CD4-positive, alpha-beta memory T cell (primary cell): ENCODE measurements at regions not wholly inside any gene's neighbourhood (a gene's known extent, or its start where the extent isn't known, plus 50 kb on each side); places are given as distances from the start of the nearest gene placed in this dataset.

Experiments
- CTCF ChIA-PET: fragments of 350-600 bp; sonication (Branson Sonifier 250); formaldehyde crosslinking; loops from one replicate; lab custom pipeline; 2021; ENCODE audit warnings: inconsistent platforms; ENCODE audit not compliant: partially characterized antibody; lab: Charles Lee
- POLR2A ChIA-PET: fragments of 350-600 bp; sonication (Branson Sonifier 250); formaldehyde crosslinking; loops from one replicate; lab custom pipeline; 2021; ENCODE audit not compliant: partially characterized antibody; lab: Charles Lee
- DNase-seq, 5 donors: peaks; one replicate each; pipeline versions ENCODE4 v3.0.0 to v3.0.0-alpha.2; 2020 to 2022; ENCODE audit warnings: mixed read lengths in 1 of 5
- H3K27ac ChIP-seq: one replicate; pipeline ENCODE4 v1.7.0; 2013; ENCODE audit warnings: low read depth, low read length
- H3K27me3 ChIP-seq: 2 replicates; pipeline ENCODE4 v1.7.0; 2013; ENCODE audit warnings: mild to moderate bottlenecking, low read length, moderate library complexity; ENCODE audit not compliant: insufficient read depth
- H3K36me3 ChIP-seq: 2 replicates; pipeline ENCODE4 v1.7.0; 2013; ENCODE audit warnings: mild to moderate bottlenecking, low read length, moderate library complexity; ENCODE audit not compliant: insufficient read depth
- H3K4me1 ChIP-seq: 2 replicates; pipeline ENCODE4 v1.7.0; 2013; ENCODE audit warnings: mild to moderate bottlenecking, low read length, moderate library complexity; ENCODE audit not compliant: insufficient read depth
- H3K4me3 ChIP-seq, 2 donors: one replicate each; pipeline ENCODE4 v1.7.0; 2013; ENCODE audit warnings: low read length in 2 of 2, mild to moderate bottlenecking in 1 of 2
- H3K9me3 ChIP-seq, 2 donors: one replicate each; pipeline ENCODE4 v1.7.0; 2013; ENCODE audit warnings: low read length in 2 of 2, control low read depth in 1 of 2; ENCODE audit not compliant: control insufficient read depth in 1 of 2
- H3K27ac Mint-ChIP-seq, 7 donors: one replicate each; pipeline ENCODE4 v1.8.0; 2020 to 2021; ENCODE audit warnings: mixed read lengths in 7 of 7, mild to moderate bottlenecking in 6 of 7, inconsistent platforms in 3 of 7, moderate library complexity in 3 of 7
- H3K27me3 Mint-ChIP-seq, 2 donors: one replicate each; pipeline ENCODE4 v1.8.0; 2020 to 2021; ENCODE audit warnings: mixed read lengths in 2 of 2
- H3K36me3 Mint-ChIP-seq, 2 donors: one replicate each; pipeline ENCODE4 v1.8.0; 2020 to 2021; ENCODE audit warnings: mixed read lengths in 2 of 2, inconsistent platforms in 1 of 2, mild to moderate bottlenecking in 1 of 2
- H3K4me1 Mint-ChIP-seq, 4 donors: one replicate each; pipeline ENCODE4 v1.8.0; 2020 to 2021; ENCODE audit warnings: mixed read lengths in 4 of 4, mild to moderate bottlenecking in 1 of 4
- H3K4me3 Mint-ChIP-seq, 8 donors: one replicate each; pipeline ENCODE4 v1.8.0; 2020 to 2021; ENCODE audit warnings: mixed read lengths in 8 of 8, mild to moderate bottlenecking in 7 of 8, moderate library complexity in 6 of 8, inconsistent platforms in 3 of 8
- H3K9me3 Mint-ChIP-seq, 8 donors: one replicate each; pipeline ENCODE4 v1.8.0; 2020 to 2021; ENCODE audit warnings: mixed read lengths in 8 of 8, mild to moderate bottlenecking in 5 of 8, inconsistent platforms in 3 of 8, moderate library complexity in 1 of 8
- intact Hi-C: fragments of 100-400 bp; cut with micrococcal nuclease; formaldehyde crosslinking; loops from one replicate; pipeline ENCODE4 v1.15.1; 2023

DNA sequence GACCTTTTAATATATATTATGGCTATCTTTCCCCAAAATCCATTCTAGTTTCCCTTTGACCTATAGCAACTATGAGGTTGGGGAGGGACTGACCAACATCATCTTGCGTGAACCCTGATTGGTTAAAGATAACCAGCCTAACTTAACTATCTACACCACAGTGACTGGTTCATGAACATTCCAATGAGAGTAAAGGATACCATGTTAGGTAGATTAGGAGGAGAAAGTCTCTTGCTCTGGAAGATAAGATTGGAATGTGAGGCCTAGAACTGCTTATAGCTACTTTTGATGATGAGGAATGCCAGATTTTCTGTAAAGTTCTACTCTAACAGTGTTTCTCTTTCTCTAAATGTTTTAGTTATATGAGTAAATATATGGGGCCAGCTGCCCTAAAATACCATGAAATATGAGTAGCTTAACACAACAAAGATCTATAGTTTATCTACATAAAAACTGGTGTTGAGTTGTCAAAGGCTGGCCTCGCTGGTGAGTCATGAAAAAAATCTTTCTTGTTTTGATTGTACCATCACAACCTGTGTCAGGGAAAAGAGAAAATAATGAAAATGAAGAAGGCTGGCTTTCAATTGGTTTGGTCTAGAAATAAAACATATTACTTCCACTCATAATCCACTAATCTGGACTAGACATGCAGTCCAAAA lies 481.4 kb downstream of the NSUN3 start:
- H3K4me1 Mint-ChIP-seq: no peaks in the 10 kb centered on the region
- Histone ChIP-seq H3K4me1 (no peaks in the 10 kb centered on the region), H3K4me3 (no peak overlapping the region), H3K36me3 (no peaks in the 10 kb centered on the region), H3K9me3 (no peaks in the 10 kb centered on the region), H3K27ac (no peak overlapping the region), H3K27me3 (no peaks in the 10 kb centered on the region)
- H3K27me3 Mint-ChIP-seq: no peaks in the 10 kb centered on the region
- H3K36me3 Mint-ChIP-seq: no peaks in the 10 kb centered on the region
- DNase-seq: no peak
- ChIA-PET POLR2A (no interaction called here), CTCF (no interaction called here)
- H3K4me3 Mint-ChIP-seq: no peak overlapping the region
- no peak overlapping the region for H3K27ac Mint-ChIP-seq
- intact Hi-C loops: no loop called here
- H3K9me3 Mint-ChIP-seq: peaks cover 3 to 12% (median 6%) of the 10 kb centered on the region in 8 donors

DNA sequence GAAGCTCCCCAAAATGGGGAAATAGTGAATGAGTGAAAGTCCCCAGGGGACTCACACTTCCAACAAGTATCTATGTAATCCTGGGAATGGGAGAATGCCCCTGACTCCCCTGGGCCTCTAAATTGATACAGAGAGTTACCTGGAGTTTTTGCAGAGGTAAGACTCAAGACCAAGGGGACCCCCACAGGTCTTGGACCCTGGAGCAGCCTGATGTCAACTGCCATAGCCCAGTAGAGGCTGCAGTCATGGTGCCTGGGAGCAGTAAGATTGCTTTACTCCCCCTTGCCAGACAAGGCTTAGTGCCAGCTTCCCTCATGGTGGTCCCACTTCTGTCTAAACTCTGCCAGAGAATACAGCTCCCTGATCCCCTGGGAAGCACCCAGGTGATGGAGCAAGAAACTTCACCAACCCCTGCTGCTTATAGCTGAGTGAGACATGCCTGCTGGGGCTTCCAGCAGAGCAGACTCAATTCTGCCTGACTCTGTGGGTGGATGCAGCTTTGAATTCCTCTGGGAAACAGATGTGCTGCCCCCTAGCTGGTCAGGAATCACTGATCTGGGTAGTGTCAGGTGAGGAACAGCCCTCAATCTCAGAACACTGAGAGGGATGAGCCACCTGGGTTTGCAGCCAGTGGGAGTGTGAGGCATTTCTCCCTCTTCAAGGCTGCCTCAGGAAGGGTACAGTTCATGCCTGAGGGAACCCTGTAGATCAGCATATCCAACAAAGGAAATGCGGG lies 485.9 kb downstream of the NSUN3 start:
- DNase-seq: no peak
- Histone ChIP-seq H3K36me3 (no peaks in the 10 kb centered on the region), H3K4me3 (no peak overlapping the region), H3K27ac (no peak overlapping the region), H3K4me1 (no peaks in the 10 kb centered on the region), H3K27me3 (no peaks in the 10 kb centered on the region), H3K9me3 (no peaks in the 10 kb centered on the region)
- ChIA-PET POLR2A (no interaction called here), CTCF (no interaction called here)
- no peak overlapping the region for H3K27ac Mint-ChIP-seq
- H3K4me3 Mint-ChIP-seq: no peak overlapping the region
- H3K9me3 Mint-ChIP-seq: peaks cover 7 to 40% (median 23%) of the 10 kb centered on the region in 8 donors
- intact Hi-C loops: no loop called here
- H3K4me1 Mint-ChIP-seq: no peaks in the 10 kb centered on the region
- no peaks in the 10 kb centered on the region for H3K27me3 Mint-ChIP-seq
- no peaks in the 10 kb centered on the region for H3K36me3 Mint-ChIP-seq

DNA sequence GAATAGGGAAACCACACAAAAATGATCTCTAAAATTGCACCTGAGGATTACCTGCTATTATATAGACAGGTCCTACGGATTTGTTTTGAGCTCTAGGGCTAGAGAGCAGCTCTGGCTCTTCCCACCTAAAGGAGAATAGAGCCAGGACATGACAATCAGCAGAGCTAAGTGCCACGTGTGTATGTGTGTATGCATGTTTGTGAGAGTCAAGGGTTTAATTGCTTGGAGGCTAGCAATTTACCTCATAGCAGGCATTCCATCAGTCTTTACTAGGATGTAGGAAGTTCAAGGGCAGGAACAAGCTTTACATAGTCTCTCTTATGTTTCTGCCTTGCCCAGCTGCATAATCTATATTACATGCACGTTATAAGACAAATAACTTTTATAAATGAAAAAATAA lies 498.2 kb downstream of the NSUN3 start:
- Mint-ChIP-seq H3K27ac (no peak overlapping the region), H3K4me3 (no peak overlapping the region), H3K9me3 (peaks cover 0 to 11% (median 2%) of the 10 kb centered on the region in 8 donors), H3K36me3 (no peaks in the 10 kb centered on the region), H3K27me3 (no peaks in the 10 kb centered on the region), H3K4me1 (no peaks in the 10 kb centered on the region)
- no peaks in the 10 kb centered on the region for H3K4me1 ChIP-seq
- no peaks in the 10 kb centered on the region for H3K27me3 ChIP-seq
- H3K36me3 ChIP-seq: no peaks in the 10 kb centered on the region
- H3K27ac ChIP-seq: no peak overlapping the region
- ChIA-PET CTCF (no interaction called here), POLR2A (no interaction called here)
- no peaks in the 10 kb centered on the region for H3K9me3 ChIP-seq
- H3K4me3 ChIP-seq: no peak overlapping the region
- intact Hi-C loops: no loop called here
- DNase-seq: no peak

DNA sequence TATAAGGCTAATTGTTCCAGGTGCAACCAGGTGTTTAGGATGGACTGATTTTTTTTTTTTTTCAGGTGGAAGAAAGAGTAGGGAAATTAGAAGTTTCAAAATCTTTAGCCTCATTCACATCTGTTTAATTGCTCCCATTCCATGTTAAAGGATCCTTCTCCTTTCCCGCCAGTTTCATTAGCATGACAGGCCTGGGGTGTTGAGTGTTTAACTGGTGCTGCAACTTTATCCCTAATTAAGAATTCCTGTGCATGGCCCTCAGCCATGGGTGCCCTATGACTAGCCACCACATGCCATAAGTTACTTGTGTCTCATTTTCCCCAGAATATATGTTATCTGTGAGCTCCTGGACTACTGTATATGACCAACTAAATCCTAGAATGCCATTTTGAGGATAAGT lies 501.4 kb downstream of the NSUN3 start:
- H3K9me3 ChIP-seq: no peaks in the 10 kb centered on the region
- POLR2A ChIA-PET: no interaction called here
- H3K36me3 Mint-ChIP-seq: no peaks in the 10 kb centered on the region
- no peak overlapping the region for H3K4me3 ChIP-seq
- H3K9me3 Mint-ChIP-seq: peaks cover 0 to 9% (median 2%) of the 10 kb centered on the region in 8 donors
- H3K27me3 Mint-ChIP-seq: no peaks in the 10 kb centered on the region
- no peaks in the 10 kb centered on the region for H3K36me3 ChIP-seq
- intact Hi-C loops: no loop called here
- CTCF ChIA-PET: no interaction called here
- no peak overlapping the region for H3K27ac ChIP-seq
- H3K27me3 ChIP-seq: no peaks in the 10 kb centered on the region
- H3K4me1 ChIP-seq: no peaks in the 10 kb centered on the region
- no peak for DNase-seq
- H3K27ac Mint-ChIP-seq: no peak overlapping the region
- no peak overlapping the region for H3K4me3 Mint-ChIP-seq
- no peaks in the 10 kb centered on the region for H3K4me1 Mint-ChIP-seq

DNA sequence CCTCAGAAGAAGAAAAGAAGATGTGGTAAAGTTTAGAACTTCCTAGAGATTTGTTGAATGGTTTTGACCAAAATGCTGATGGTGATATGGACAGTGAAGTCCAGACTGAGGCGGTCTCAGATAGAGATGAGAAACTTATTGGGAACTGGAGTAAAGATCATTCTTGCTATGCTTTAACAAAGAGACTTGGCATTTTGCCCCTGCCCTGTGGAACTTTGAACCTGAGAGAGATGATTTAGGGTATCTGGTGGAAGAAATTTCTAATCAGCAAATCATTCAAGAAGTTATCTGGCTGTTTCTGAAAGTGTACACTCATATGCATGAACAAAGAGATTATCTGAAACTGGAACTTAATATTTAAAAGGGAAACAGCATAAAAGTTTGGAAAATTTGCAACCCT lies 505.2 kb downstream of the NSUN3 start:
- no peak overlapping the region for H3K4me3 Mint-ChIP-seq

DNA sequence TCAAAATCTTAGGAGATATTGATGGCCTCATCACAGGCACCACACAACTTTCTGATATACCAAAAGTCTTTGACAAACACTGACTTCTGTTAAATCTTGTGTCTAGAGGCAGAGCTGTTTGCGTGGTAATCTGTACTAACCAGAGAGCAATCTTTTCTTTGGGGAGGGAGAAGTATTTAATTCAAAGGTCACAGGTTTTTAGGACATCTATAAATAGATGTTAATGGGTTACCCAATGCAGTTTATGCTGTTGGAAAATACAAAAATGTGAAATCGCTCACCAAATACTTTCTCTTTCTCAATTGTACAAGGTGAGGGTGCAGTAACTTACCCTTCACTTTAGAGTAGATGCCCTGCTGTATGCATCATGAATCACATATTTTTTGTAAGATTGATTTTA lies 510.5 kb downstream of the NSUN3 start:
- no peaks in the 10 kb centered on the region for H3K36me3 Mint-ChIP-seq
- no peaks in the 10 kb centered on the region for H3K9me3 ChIP-seq
- no peaks in the 10 kb centered on the region for H3K27me3 ChIP-seq
- H3K27ac ChIP-seq: no peak overlapping the region
- intact Hi-C loops: no loop called here
- no peak overlapping the region for H3K4me3 ChIP-seq
- H3K27ac Mint-ChIP-seq: no peak overlapping the region
- H3K4me1 ChIP-seq: no peaks in the 10 kb centered on the region
- ChIA-PET POLR2A (no interaction called here), CTCF (no interaction called here)
- H3K4me1 Mint-ChIP-seq: no peaks in the 10 kb centered on the region
- no peak overlapping the region for H3K4me3 Mint-ChIP-seq
- H3K9me3 Mint-ChIP-seq: peaks cover 0 to 11% (median 7%) of the 10 kb centered on the region in 8 donors
- H3K36me3 ChIP-seq: no peaks in the 10 kb centered on the region
- no peak for DNase-seq
- no peaks in the 10 kb centered on the region for H3K27me3 Mint-ChIP-seq

More for the DNA sequence above, 505.2 kb downstream of the NSUN3 start:
- Histone ChIP-seq H3K36me3 (no peaks in the 10 kb centered on the region), H3K9me3 (no peaks in the 10 kb centered on the region), H3K27me3 (no peaks in the 10 kb centered on the region), H3K4me1 (no peaks in the 10 kb centered on the region), H3K27ac (no peak overlapping the region), H3K4me3 (no peak overlapping the region)
- H3K27me3 Mint-ChIP-seq: no peaks in the 10 kb centered on the region
- DNase-seq: no peak
- no peaks in the 10 kb centered on the region for H3K36me3 Mint-ChIP-seq
- H3K4me1 Mint-ChIP-seq: no peaks in the 10 kb centered on the region
- H3K9me3 Mint-ChIP-seq: peaks cover 0 to 11% (median 4%) of the 10 kb centered on the region in 8 donors
- CTCF ChIA-PET: no interaction called here
- POLR2A ChIA-PET: no interaction called here
- H3K27ac Mint-ChIP-seq: no peak overlapping the region
- intact Hi-C loops: no loop called here

DNA sequence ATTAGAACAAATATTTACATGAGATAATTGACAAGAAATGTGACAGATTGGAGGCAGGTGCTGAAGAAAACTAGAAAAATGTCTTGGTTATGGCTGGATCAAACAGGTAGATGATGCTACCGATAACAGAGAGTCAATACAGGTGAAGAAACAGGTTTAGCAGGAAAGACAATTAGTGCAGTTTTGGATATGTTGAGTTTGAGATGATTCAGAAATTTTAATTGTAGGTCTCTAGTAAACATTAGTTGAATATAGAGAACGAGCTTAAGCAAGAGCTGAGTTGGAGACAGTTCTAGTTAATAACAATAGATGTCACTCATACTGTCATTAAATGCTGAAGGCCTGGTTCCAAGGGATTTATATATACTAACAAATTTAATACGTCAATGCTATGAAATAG lies 524.4 kb downstream of the NSUN3 start:
- H3K4me3 Mint-ChIP-seq: no peak overlapping the region

More for the DNA sequence above, 524.4 kb downstream of the NSUN3 start:
- intact Hi-C loops: no loop called here
- no peaks in the 10 kb centered on the region for H3K27me3 ChIP-seq
- no peak for DNase-seq
- no peaks in the 10 kb centered on the region for H3K4me1 ChIP-seq
- Mint-ChIP-seq H3K36me3 (no peaks in the 10 kb centered on the region), H3K27ac (no peak overlapping the region), H3K27me3 (no peaks in the 10 kb centered on the region), H3K4me1 (no peaks in the 10 kb centered on the region), H3K9me3 (peaks cover 3 to 8% (median 6%) of the 10 kb centered on the region in 8 donors)
- H3K9me3 ChIP-seq: no peaks in the 10 kb centered on the region
- H3K4me3 ChIP-seq: no peak overlapping the region
- ChIA-PET CTCF (no interaction called here), POLR2A (no interaction called here)
- H3K36me3 ChIP-seq: no peaks in the 10 kb centered on the region
- no peak overlapping the region for H3K27ac ChIP-seq
